H9 (cell line): ENCODE measurements at regions not wholly inside any gene's neighbourhood (a gene's known extent, or its start where the extent isn't known, plus 50 kb on each side); places are given as distances from the start of the nearest gene placed in this dataset.
A peak's percentile ranks its signal among the peaks of the same experiment; 100 is the strongest.

Experiments used
- DNase-seq: peaks from one replicate; pipeline ENCODE4 v3.0.0-alpha.2; 2017
- H2AFZ ChIP-seq: one replicate; pipeline ENCODE4 v1.6.1; 2013; ENCODE audit warnings: mild to moderate bottlenecking, low read length, control low read depth, moderate library complexity
- H2AK5ac ChIP-seq: 2 replicates; pipeline ENCODE4 v1.6.1; 2013; ENCODE audit warnings: low read length, control low read depth, mixed read lengths; ENCODE audit not compliant: insufficient read length
- H2BK120ac ChIP-seq: one replicate; pipeline ENCODE4 v1.6.1; 2013; ENCODE audit warnings: low read depth, mild to moderate bottlenecking, low read length, control low read depth, inconsistent platforms; ENCODE audit not compliant: poor library complexity, severe bottlenecking
- H2BK12ac ChIP-seq: 2 replicates; pipeline ENCODE4 v1.6.1; 2013; ENCODE audit warnings: low read length, control low read depth, mixed read lengths, low read depth; ENCODE audit not compliant: insufficient read length
- H2BK15ac ChIP-seq: 2 replicates; pipeline ENCODE4 v1.6.1; 2013; ENCODE audit warnings: low read depth, low read length, control low read depth
- H2BK20ac ChIP-seq: one replicate; pipeline ENCODE4 v1.6.1; 2013; ENCODE audit warnings: low read depth, mild to moderate bottlenecking, low read length, control low read depth, inconsistent platforms; ENCODE audit not compliant: poor library complexity, severe bottlenecking
- H2BK5ac ChIP-seq: 2 replicates; pipeline ENCODE4 v1.6.1; 2013; ENCODE audit warnings: low read length, control low read depth, mixed read lengths; ENCODE audit not compliant: insufficient read length
- H3K14ac ChIP-seq: 2 replicates; pipeline ENCODE4 v1.6.1; 2013; ENCODE audit warnings: low read length, control low read depth; ENCODE audit not compliant: insufficient read depth
- H3K18ac ChIP-seq: 2 replicates; pipeline ENCODE4 v1.6.1; 2013; ENCODE audit warnings: low read depth, mild to moderate bottlenecking, mixed read lengths, low read length, control low read depth; ENCODE audit not compliant: insufficient read length
- H3K23ac ChIP-seq: 2 replicates; pipeline ENCODE4 v1.6.1; 2013; ENCODE audit warnings: low read length, control low read depth, mixed read lengths, low read depth; ENCODE audit not compliant: insufficient read length
- H3K23me2 ChIP-seq: 2 replicates; pipeline ENCODE4 v1.6.1; 2013; ENCODE audit warnings: low read depth, mild to moderate bottlenecking, mixed read lengths, low read length, control low read depth; ENCODE audit not compliant: insufficient read length, poor library complexity, severe bottlenecking
- H3K27ac ChIP-seq: 2 replicates; pipeline ENCODE4 v1.5.1; 2013; ENCODE audit warnings: low read length, control low read depth, mixed read lengths, low read depth; ENCODE audit not compliant: insufficient read length
- H3K27me3 ChIP-seq: 2 replicates; pipeline ENCODE4 v1.6.1; 2013; ENCODE audit warnings: low read length, control low read depth, inconsistent platforms; ENCODE audit not compliant: insufficient read depth
- H3K4ac ChIP-seq: 2 replicates; pipeline ENCODE4 v1.6.1; 2013; ENCODE audit warnings: low read depth, mild to moderate bottlenecking, control low read depth, inconsistent platforms, low read length, moderate library complexity
- H3K4me1 ChIP-seq: 2 replicates; pipeline ENCODE4 v1.6.1; 2013; ENCODE audit warnings: low read length, control low read depth, inconsistent platforms; ENCODE audit not compliant: insufficient read depth
- H3K4me2 ChIP-seq: 2 replicates; pipeline ENCODE4 v1.6.1; 2013; ENCODE audit warnings: low read length, control low read depth, mixed read lengths; ENCODE audit not compliant: insufficient read length, insufficient read depth
- H3K56ac ChIP-seq: 2 replicates; pipeline ENCODE4 v1.6.1; 2013; ENCODE audit warnings: low read depth, mild to moderate bottlenecking, mixed read lengths, low read length, control low read depth; ENCODE audit not compliant: insufficient read length
- H3K79me1 ChIP-seq: 2 replicates; pipeline ENCODE4 v1.6.1; 2013; ENCODE audit warnings: low read depth, mild to moderate bottlenecking, moderate library complexity, low read length, control low read depth, inconsistent platforms; ENCODE audit not compliant: insufficient read depth, poor library complexity, severe bottlenecking
- H3K79me2 ChIP-seq: 2 replicates; pipeline ENCODE4 v1.6.1; 2013; ENCODE audit warnings: low read length, control low read depth, inconsistent platforms; ENCODE audit not compliant: insufficient read depth
- H3K9ac ChIP-seq: 2 replicates; pipeline ENCODE4 v1.6.1; 2013; ENCODE audit warnings: low read length, control low read depth, mixed read lengths; ENCODE audit not compliant: insufficient read length; ENCODE audit errors: extremely low read depth
- H3K9me3 ChIP-seq: one replicate; pipeline ENCODE4 v1.6.1; 2013; ENCODE audit warnings: low read depth, low read length, inconsistent platforms; ENCODE audit not compliant: control insufficient read depth
- H3T11ph ChIP-seq: one replicate; pipeline ENCODE4 v1.6.1; 2013; ENCODE audit warnings: mild to moderate bottlenecking, low read length, control low read depth, inconsistent platforms
- H4K20me1 ChIP-seq: one replicate; pipeline ENCODE4 v1.6.1; 2013; ENCODE audit not compliant: control insufficient read depth, insufficient read length, insufficient read depth
- H4K5ac ChIP-seq: 2 replicates; pipeline ENCODE4 v1.6.1; 2013; ENCODE audit warnings: low read depth, mild to moderate bottlenecking, mixed read lengths, low read length, control low read depth; ENCODE audit not compliant: insufficient read length
- H4K8ac ChIP-seq: replicated peaks from 2 replicates; pipeline ENCODE4 v1.6.1; 2013; ENCODE audit warnings: low read length, control low read depth, mixed read lengths, low read depth; ENCODE audit not compliant: insufficient read length
- H4K91ac ChIP-seq: 2 replicates; pipeline ENCODE4 v1.6.1; 2013; ENCODE audit warnings: low read depth, mild to moderate bottlenecking, moderate library complexity, mixed read lengths, low read length, control low read depth; ENCODE audit not compliant: insufficient read length
- H3K27ac Mint-ChIP-seq, 3 experiments: 2 replicates in 2 of 3; 3 replicates in 1 of 3; pipeline ENCODE4 v1.8.0; 2020 to 2021; ENCODE audit warnings: mixed read lengths in 3 of 3, mild to moderate bottlenecking in 1 of 3, moderate library complexity in 1 of 3
- H3K27me3 Mint-ChIP-seq: 2 replicates; pipeline ENCODE4 v1.8.0; 2021; ENCODE audit warnings: low read depth, mild to moderate bottlenecking, moderate library complexity, mixed read lengths
- H3K36me3 Mint-ChIP-seq, 3 experiments: 2 replicates in 2 of 3; 3 replicates in 1 of 3; pipeline ENCODE4 v1.8.0; 2020 to 2021; ENCODE audit warnings: low read depth in 3 of 3, mixed read lengths in 3 of 3; ENCODE audit not compliant: insufficient read depth in 1 of 3
- H3K4me1 Mint-ChIP-seq, 2 experiments: 2 replicates each; pipeline ENCODE4 v1.8.0; 2020; ENCODE audit warnings: mixed read lengths in 2 of 2
- H3K4me3 Mint-ChIP-seq, 2 experiments: 2 replicates in 1 of 2; 3 replicates in 1 of 2; pipeline ENCODE4 v1.8.0; 2020 to 2021; ENCODE audit warnings: mild to moderate bottlenecking in 2 of 2, mixed read lengths in 2 of 2, moderate library complexity in 1 of 2
- H3K9me3 Mint-ChIP-seq, 2 experiments: 2 replicates in 1 of 2; 3 replicates in 1 of 2; pipeline ENCODE4 v1.8.0; 2020; ENCODE audit warnings: mild to moderate bottlenecking in 2 of 2, mixed read lengths in 2 of 2, moderate library complexity in 1 of 2
- WGBS: extraction: QIAGEN DNeasy Blood & Tissue Kit; methylation state at CpG from one replicate; pipeline ENCODE4 v1.1.7; 2013; ENCODE audit warnings: missing lambda C conversion rate, low lambda C conversion rate, mixed read lengths; ENCODE audit not compliant: insufficient read length; ENCODE audit errors: extremely low coverage; 5-methylcytosine and 5-hydroxymethylcytosine counted together
- TF ChIP-seq, protein P1 (sequence below): fragments of 200-600 bp; sonication (generic); conservative IDR thresholded peaks from 3 replicates; pipeline ENCODE4 v1.8.0; 2021; ENCODE audit warnings: antibody characterized with exemption, mild to moderate bottlenecking

DNA sequence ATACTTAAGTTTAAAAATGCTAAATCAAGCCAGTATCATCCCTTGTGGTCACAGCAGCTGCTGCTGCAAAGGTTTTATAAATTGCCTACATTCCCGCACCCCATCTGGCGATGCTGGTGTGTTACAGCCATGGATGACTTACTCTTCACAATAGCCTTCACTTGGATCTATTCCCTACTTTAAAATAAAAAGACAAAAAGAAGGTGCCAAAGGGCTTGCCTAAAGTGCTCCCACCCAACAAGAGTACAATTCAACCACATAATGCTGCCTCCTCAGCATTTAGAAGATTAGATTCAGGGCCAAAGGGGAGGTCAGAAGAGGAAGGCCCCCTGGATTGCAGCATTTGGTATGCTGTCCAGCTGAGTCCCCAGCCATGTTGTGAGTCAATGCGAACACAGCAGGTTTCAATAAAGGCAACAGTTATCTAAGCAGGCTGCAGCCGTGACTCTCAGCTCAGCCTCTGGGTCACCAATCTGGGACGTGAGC lies 176.1 kb downstream of the DAD1 start:
- DNase-seq = no peak
- Histone ChIP-seq H3K79me2 (no peaks in the 10 kb centered on the region), H3K27me3 (no peaks in the 10 kb centered on the region), H2BK120ac (no peak overlapping the region), H3K4me1 (0 out of 2 replicates have a peak, but pooled peaks cover 3% of the 10 kb centered on the region), H2BK15ac (no peak overlapping the region), H3K14ac (no peak overlapping the region), H3K9ac (no peak overlapping the region), H3K23ac (no peak overlapping the region), H3K27ac (no peak overlapping the region), H3K9me3 (no peaks in the 10 kb centered on the region), H3K79me1 (no peaks in the 10 kb centered on the region), H4K91ac (no peak overlapping the region), H3K56ac (no peak overlapping the region), H4K20me1 (no peaks in the 10 kb centered on the region), H3K23me2 (no peaks in the 10 kb centered on the region), H2BK20ac (no peak overlapping the region), H3K4ac (no peak overlapping the region), H2BK12ac (no peak overlapping the region), H4K5ac (no peak overlapping the region), H4K8ac (no peak overlapping the region), H2BK5ac (no peak overlapping the region), H3K4me2 (no peak overlapping the region), H2AFZ (no peak overlapping the region), H2AK5ac (no peak overlapping the region), H3K18ac (no peak overlapping the region), H3T11ph (no peak overlapping the region)
- Mint-ChIP-seq H3K4me1 (peaks cover 7 to 13% of the 10 kb centered on the region in 2 experiments), H3K9me3 (no peaks in the 10 kb centered on the region), H3K27me3 (no peaks in the 10 kb centered on the region; the same call in none of the 2 replicates), H3K27ac (peak overlapping the region in 1 of 3 experiments; percentile 30; a peak in 1 of 7 replicates), H3K36me3 (no peaks in the 10 kb centered on the region), H3K4me3 (no peak overlapping the region)
- TF ChIP-seq, protein P1, sequence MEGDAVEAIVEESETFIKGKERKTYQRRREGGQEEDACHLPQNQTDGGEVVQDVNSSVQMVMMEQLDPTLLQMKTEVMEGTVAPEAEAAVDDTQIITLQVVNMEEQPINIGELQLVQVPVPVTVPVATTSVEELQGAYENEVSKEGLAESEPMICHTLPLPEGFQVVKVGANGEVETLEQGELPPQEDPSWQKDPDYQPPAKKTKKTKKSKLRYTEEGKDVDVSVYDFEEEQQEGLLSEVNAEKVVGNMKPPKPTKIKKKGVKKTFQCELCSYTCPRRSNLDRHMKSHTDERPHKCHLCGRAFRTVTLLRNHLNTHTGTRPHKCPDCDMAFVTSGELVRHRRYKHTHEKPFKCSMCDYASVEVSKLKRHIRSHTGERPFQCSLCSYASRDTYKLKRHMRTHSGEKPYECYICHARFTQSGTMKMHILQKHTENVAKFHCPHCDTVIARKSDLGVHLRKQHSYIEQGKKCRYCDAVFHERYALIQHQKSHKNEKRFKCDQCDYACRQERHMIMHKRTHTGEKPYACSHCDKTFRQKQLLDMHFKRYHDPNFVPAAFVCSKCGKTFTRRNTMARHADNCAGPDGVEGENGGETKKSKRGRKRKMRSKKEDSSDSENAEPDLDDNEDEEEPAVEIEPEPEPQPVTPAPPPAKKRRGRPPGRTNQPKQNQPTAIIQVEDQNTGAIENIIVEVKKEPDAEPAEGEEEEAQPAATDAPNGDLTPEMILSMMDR = no peak
- WGBS = no CpG with 5 or more reads among the region's 5 CpGs
